ENCODE measurements at regions not wholly inside any gene's neighbourhood (a gene's known extent, or its start where the extent isn't known, plus 50 kb on each side); places are given as distances from the start of the nearest gene placed in this dataset.

DNA sequence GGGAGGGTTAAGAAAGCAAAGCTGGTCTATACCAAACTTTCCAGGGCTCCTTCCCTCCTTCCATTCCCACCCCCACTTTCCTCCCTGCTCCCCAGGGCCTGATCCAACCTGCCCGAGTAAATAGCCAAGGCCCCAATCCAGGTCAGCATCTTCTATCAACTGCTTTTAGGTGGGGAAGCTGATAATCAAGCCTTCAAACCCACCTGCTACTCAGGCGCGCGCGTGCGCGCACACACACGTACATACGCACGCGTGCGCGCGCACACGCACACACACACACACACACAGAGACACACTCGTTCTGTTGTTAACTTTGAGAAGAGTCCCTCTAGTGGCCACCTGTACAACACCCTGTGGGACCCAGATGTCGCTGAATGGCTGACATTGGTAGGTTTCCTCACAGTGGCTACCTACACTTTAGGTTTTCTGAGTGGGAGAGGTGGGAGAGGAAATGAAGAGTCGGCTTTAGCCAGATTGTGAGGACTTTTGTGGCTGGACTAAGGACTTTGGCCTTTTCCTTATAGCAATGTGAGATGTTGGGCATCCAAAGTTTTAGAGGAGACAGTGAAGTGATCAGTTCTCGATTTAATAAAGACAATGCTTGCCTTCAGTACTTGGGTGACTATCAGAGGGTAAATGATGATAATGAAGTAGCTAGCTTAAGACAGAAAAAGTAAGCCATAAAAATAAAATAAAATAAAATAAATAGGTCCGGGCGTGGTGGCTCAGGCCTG lies 179.9 kb upstream of the C2CD4B start:
- TF ChIP-seq, protein P1, sequence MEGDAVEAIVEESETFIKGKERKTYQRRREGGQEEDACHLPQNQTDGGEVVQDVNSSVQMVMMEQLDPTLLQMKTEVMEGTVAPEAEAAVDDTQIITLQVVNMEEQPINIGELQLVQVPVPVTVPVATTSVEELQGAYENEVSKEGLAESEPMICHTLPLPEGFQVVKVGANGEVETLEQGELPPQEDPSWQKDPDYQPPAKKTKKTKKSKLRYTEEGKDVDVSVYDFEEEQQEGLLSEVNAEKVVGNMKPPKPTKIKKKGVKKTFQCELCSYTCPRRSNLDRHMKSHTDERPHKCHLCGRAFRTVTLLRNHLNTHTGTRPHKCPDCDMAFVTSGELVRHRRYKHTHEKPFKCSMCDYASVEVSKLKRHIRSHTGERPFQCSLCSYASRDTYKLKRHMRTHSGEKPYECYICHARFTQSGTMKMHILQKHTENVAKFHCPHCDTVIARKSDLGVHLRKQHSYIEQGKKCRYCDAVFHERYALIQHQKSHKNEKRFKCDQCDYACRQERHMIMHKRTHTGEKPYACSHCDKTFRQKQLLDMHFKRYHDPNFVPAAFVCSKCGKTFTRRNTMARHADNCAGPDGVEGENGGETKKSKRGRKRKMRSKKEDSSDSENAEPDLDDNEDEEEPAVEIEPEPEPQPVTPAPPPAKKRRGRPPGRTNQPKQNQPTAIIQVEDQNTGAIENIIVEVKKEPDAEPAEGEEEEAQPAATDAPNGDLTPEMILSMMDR (conservative IDR thresholded peaks at IDR 0.05; ENCODE audit: low read length): peak; percentile 82
- no peak for TF ChIP-seq EZH2phosphoT487 (IDR thresholded peaks at IDR 0.05; ENCODE audit: borderline replicate concordance, low read depth, low read length)
